GM23338 (cell line): ENCODE measurements at regions not wholly inside any gene's neighbourhood (a gene's known extent, or its start where the extent isn't known, plus 50 kb on each side); places are given as distances from the start of the nearest gene placed in this dataset.

Source experiments
- EZH2 ChIP-seq: fragments of 200-600 bp; sonication (generic); IDR thresholded peaks from one replicate; pipeline ENCODE4 v1.8.0; 2017; ENCODE audit warnings: antibody characterized with exemption, mild to moderate bottlenecking, low read depth; ENCODE audit not compliant: unreplicated experiment
- POLR2AphosphoS5 ChIP-seq: IDR thresholded peaks from 2 replicates; pipeline ENCODE4 v1.6.1; 2016; ENCODE audit warnings: antibody characterized with exemption, low read depth
- TF ChIP-seq, protein P1 (sequence below), 2 experiments: fragments of 200-600 bp in 1 of 2; sonication (generic) in 1 of 2; conservative IDR thresholded peaks; 2 replicates each; pipeline versions ENCODE4 v1.5.1 to v1.6.1; 2016 to 2017; ENCODE audit warnings: antibody characterized with exemption in 2 of 2, low read depth in 2 of 2, mild to moderate bottlenecking in 2 of 2, moderate library complexity in 1 of 2

DNA sequence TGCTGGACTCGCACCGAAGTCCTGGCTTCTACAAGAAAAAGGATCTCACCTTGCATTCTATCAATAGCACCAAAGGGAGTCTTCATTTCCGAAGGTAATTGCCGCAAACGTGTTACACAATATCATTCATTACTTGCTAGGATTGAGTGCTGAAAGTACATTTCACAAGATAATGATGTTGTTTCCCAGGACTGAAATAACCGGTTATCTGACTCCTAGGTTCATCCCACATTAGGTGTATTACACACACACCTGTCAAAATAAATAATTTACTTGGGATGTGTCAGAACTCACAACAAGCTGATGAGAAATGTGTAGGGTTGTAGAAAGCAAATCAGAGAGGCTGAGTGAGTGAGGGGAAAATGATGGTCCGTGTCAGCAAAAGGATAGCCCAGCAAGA, 219.4 kb upstream of the RHOBTB1 start:
- TF ChIP-seq, protein P1, sequence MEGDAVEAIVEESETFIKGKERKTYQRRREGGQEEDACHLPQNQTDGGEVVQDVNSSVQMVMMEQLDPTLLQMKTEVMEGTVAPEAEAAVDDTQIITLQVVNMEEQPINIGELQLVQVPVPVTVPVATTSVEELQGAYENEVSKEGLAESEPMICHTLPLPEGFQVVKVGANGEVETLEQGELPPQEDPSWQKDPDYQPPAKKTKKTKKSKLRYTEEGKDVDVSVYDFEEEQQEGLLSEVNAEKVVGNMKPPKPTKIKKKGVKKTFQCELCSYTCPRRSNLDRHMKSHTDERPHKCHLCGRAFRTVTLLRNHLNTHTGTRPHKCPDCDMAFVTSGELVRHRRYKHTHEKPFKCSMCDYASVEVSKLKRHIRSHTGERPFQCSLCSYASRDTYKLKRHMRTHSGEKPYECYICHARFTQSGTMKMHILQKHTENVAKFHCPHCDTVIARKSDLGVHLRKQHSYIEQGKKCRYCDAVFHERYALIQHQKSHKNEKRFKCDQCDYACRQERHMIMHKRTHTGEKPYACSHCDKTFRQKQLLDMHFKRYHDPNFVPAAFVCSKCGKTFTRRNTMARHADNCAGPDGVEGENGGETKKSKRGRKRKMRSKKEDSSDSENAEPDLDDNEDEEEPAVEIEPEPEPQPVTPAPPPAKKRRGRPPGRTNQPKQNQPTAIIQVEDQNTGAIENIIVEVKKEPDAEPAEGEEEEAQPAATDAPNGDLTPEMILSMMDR (conservative IDR thresholded peaks at IDR 0.05; ENCODE audit: low read depth in 2 of 2), result no peak
- TF ChIP-seq EZH2 (no peak), POLR2AphosphoS5 (no peak)
